SK-N-SH (cell line): ENCODE measurements at regions not wholly inside any gene's neighbourhood (a gene's known extent, or its start where the extent isn't known, plus 50 kb on each side); places are given as distances from the start of the nearest gene placed in this dataset.

Source experiments
- CTCF ChIP-seq: fragments of 200-600 bp; sonication (generic); IDR thresholded peaks from 2 replicates; pipeline ENCODE4 v1.6.1; 2017; ENCODE audit warnings: antibody characterized with exemption, mild to moderate bottlenecking, moderate library complexity
- EP300 ChIP-seq, 2 experiments: IDR thresholded peaks; 2 replicates each; pipeline versions ENCODE4 v1.4.0 to v1.6.1; 2012; ENCODE audit warnings: borderline replicate concordance in 1 of 2, low read depth in 1 of 2, low read length in 1 of 2
- FOSL2 ChIP-seq: IDR thresholded peaks from 2 replicates; pipeline ENCODE4 v1.4.0; 2012; ENCODE audit warnings: low read depth, mild to moderate bottlenecking, moderate library complexity, borderline replicate concordance
- FOXM1 ChIP-seq: IDR thresholded peaks from 2 replicates; pipeline ENCODE4 v1.4.0; 2012; ENCODE audit warnings: low read depth, mild to moderate bottlenecking
- RAD21 ChIP-seq: IDR thresholded peaks from 2 replicates; pipeline ENCODE4 v1.6.1; 2012; ENCODE audit warnings: mild to moderate bottlenecking, low read length
- REST ChIP-seq: IDR thresholded peaks from 2 replicates; pipeline ENCODE4 v1.6.1; 2012; ENCODE audit warnings: mild to moderate bottlenecking, low read depth, low read length, moderate library complexity
- SMC3 ChIP-seq: IDR thresholded peaks from 2 replicates; pipeline ENCODE4 v1.6.1; 2012; ENCODE audit warnings: low read depth, low read length, improper control_type of control experiment
- TAF1 ChIP-seq: IDR thresholded peaks from 2 replicates; pipeline ENCODE4 v1.6.1; 2012; ENCODE audit warnings: low read depth, mild to moderate bottlenecking, low read length, moderate library complexity, borderline replicate concordance
- USF1 ChIP-seq: IDR thresholded peaks from 2 replicates; pipeline ENCODE4 v1.4.0; 2012; ENCODE audit warnings: low read depth, borderline replicate concordance
- YY1 ChIP-seq: IDR thresholded peaks from 2 replicates; pipeline ENCODE4 v1.4.0; 2012; ENCODE audit warnings: low read depth, mild to moderate bottlenecking

GRCh38 chr3:186487037-186487436 is 57.1 kb downstream of the CRYGS start:
- TF ChIP-seq RAD21 (no peak), FOXM1 (no peak), SMC3 (no peak), CTCF (no peak), TAF1 (no peak), REST (no peak), USF1 (no peak), YY1 (no peak), FOSL2 (no peak), EP300 (IDR thresholded peaks at IDR 0.05; ENCODE audit: borderline replicate concordance in 1 of 2, low read depth in 1 of 2, low read length in 1 of 2) (no peak)
